Osteocyte (in vitro differentiated cells): ENCODE measurements at regions not wholly inside any gene's neighbourhood (a gene's known extent, or its start where the extent isn't known, plus 50 kb on each side); places are given as distances from the start of the nearest gene placed in this dataset.

Source experiments
- DNase-seq: peaks from one replicate; pipeline ENCODE4 v3.0.0; 2021; ENCODE audit warnings: mixed read lengths; ENCODE audit not compliant: unreplicated experiment; ENCODE audit errors: extremely low spot score
- H3K27ac Mint-ChIP-seq: one replicate; pipeline ENCODE4 v1.8.0; 2021; ENCODE audit warnings: mild to moderate bottlenecking, mixed read lengths; ENCODE audit not compliant: unreplicated experiment
- H3K27me3 Mint-ChIP-seq: one replicate; pipeline ENCODE4 v1.8.0; 2021; ENCODE audit warnings: mixed read lengths; ENCODE audit not compliant: unreplicated experiment
- H3K36me3 Mint-ChIP-seq: one replicate; pipeline ENCODE4 v1.8.0; 2021; ENCODE audit warnings: mixed read lengths; ENCODE audit not compliant: unreplicated experiment
- H3K4me1 Mint-ChIP-seq: one replicate; pipeline ENCODE4 v1.8.0; 2021; ENCODE audit warnings: mixed read lengths; ENCODE audit not compliant: unreplicated experiment
- H3K4me3 Mint-ChIP-seq: one replicate; pipeline ENCODE4 v1.8.0; 2021; ENCODE audit warnings: mild to moderate bottlenecking, moderate library complexity, mixed read lengths; ENCODE audit not compliant: unreplicated experiment
- H3K9me3 Mint-ChIP-seq: one replicate; pipeline ENCODE4 v1.8.0; 2021; ENCODE audit warnings: mixed read lengths; ENCODE audit not compliant: unreplicated experiment
- TF ChIP-seq, protein P1 (sequence below): fragments of 200-600 bp; sonication (generic); IDR thresholded peaks from 2 replicates; pipeline ENCODE4 v1.5.0; 2021; ENCODE audit warnings: antibody characterized with exemption, mild to moderate bottlenecking, moderate library complexity

DNA sequence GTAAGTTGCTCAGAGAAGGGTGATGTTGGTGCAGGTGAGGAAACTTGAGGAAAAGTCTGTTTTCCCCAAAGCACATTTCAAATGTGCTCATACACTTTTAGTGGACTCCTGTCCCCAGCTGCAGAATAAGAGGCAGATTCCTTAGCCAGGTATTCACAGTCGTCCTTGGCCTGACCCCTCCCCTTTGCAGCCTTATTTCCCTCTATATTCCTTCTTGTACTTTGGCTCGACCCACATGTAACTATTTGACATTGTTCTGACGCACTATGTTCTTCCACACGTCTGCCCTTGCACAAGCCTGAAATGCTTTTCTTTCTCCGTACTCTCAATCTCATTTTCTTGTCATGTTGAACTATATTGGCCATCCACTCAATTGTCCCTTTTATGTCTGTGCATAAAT lies 498.4 kb upstream of the USP24 start:
- no peak overlapping the region for H3K27ac Mint-ChIP-seq
- H3K9me3 Mint-ChIP-seq = no peaks in the 10 kb centered on the region
- no peaks in the 10 kb centered on the region for H3K27me3 Mint-ChIP-seq
- H3K4me1 Mint-ChIP-seq = peaks cover 39% of the 10 kb centered on the region
- H3K36me3 Mint-ChIP-seq = peaks cover 2% of the 10 kb centered on the region
- DNase-seq = no peak
- H3K4me3 Mint-ChIP-seq = no peak overlapping the region
- TF ChIP-seq, protein P1, sequence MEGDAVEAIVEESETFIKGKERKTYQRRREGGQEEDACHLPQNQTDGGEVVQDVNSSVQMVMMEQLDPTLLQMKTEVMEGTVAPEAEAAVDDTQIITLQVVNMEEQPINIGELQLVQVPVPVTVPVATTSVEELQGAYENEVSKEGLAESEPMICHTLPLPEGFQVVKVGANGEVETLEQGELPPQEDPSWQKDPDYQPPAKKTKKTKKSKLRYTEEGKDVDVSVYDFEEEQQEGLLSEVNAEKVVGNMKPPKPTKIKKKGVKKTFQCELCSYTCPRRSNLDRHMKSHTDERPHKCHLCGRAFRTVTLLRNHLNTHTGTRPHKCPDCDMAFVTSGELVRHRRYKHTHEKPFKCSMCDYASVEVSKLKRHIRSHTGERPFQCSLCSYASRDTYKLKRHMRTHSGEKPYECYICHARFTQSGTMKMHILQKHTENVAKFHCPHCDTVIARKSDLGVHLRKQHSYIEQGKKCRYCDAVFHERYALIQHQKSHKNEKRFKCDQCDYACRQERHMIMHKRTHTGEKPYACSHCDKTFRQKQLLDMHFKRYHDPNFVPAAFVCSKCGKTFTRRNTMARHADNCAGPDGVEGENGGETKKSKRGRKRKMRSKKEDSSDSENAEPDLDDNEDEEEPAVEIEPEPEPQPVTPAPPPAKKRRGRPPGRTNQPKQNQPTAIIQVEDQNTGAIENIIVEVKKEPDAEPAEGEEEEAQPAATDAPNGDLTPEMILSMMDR = no peak

DNA sequence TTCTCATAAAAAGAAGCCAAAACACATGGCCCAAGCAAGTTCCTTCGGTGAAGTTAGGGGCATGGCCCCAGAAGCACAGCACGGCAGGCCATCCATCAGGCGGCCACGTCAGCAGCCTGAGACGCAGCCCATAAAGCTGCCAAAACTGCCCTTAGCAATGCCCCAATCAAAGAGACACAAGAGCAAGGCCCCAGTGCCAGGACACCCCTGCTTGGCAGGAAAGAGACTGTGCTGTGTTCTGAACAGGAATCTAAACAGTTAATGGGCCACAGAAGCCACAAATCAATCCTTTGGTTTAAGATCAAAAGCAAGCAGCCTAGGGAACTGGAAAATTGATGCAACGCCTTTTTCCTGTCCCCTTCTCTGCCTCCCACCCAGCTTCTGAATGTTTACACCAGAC lies 497.0 kb upstream of the USP24 start:
- Mint-ChIP-seq H3K9me3 (no peaks in the 10 kb centered on the region), H3K27me3 (no peaks in the 10 kb centered on the region), H3K27ac (no peak overlapping the region), H3K4me1 (peaks cover 35% of the 10 kb centered on the region), H3K4me3 (no peak overlapping the region), H3K36me3 (peaks cover 5% of the 10 kb centered on the region)
- no peak for DNase-seq
- TF ChIP-seq, protein P1 = no peak

DNA sequence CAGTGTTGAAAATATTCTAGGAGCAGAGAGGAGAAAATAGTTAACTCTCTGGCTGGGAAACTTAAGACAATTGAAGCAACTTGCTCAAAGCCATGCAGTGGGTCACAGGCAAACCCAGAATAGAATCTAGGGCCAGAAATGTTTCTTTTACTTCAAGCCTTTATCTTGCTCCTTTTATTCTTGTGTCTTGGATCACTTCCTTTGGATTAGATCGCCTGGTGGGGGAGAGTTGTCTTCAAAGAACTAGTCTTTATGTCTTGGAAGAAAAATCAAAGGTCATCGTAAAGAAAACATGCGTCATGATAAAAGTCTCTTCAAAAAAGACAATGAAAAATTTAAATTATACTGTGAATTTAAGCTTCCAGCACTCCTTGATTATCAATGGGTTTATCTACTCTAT lies 493.6 kb upstream of the USP24 start:
- Mint-ChIP-seq H3K27ac (no peak overlapping the region), H3K27me3 (no peaks in the 10 kb centered on the region), H3K36me3 (peaks cover 4% of the 10 kb centered on the region), H3K4me1 (peaks cover 23% of the 10 kb centered on the region), H3K9me3 (peaks cover 6% of the 10 kb centered on the region), H3K4me3 (no peak overlapping the region)
- DNase-seq = no peak
- TF ChIP-seq, protein P1 = no peak

DNA sequence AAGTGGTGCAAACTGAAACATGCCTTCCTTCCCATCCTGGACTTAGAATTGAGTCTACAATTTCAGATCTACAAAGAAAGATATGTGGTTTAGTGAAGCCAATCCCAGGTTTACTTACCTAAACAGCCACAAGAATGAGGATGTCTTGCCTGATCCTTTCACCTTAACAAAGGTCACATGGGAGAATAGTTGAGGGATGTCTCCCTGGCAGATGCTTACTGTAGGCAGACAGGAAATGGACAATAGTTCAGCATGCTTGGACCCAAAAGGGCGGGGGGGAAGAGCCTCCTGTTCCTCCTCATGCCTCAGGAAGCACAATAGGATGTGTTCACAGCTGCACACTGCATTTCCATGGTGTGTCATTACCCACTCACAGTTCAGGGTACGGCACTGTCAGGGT lies 492.7 kb upstream of the USP24 start:
- TF ChIP-seq, protein P1 = no peak
- Mint-ChIP-seq H3K4me3 (no peak overlapping the region), H3K27ac (no peak overlapping the region), H3K36me3 (peaks cover 4% of the 10 kb centered on the region), H3K9me3 (peaks cover 6% of the 10 kb centered on the region), H3K4me1 (peaks cover 33% of the 10 kb centered on the region), H3K27me3 (no peaks in the 10 kb centered on the region)
- DNase-seq = no peak

DNA sequence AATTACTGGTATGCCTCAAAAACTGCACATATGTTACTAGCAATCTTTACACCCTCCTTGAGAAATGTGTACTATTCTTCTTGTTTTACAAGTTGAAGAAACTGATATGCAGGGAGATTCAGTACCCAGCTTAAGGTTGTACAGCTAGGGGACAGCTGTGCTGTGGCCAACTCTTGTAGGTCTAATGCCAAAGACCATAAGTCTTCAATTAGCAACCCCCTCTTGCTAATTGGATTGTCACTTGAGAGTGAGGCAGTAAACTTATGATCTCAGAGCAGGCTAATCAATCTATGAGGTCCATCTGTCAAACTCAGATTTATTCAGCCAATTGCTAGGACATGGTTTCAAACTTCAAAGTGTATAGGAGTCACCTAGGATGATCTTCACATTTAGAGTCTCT lies 492.0 kb upstream of the USP24 start:
- Mint-ChIP-seq H3K27me3 (no peaks in the 10 kb centered on the region), H3K9me3 (peaks cover 6% of the 10 kb centered on the region), H3K4me1 (peaks cover 36% of the 10 kb centered on the region), H3K36me3 (peaks cover 4% of the 10 kb centered on the region), H3K27ac (no peak overlapping the region), H3K4me3 (no peak overlapping the region)
- DNase-seq = no peak
- TF ChIP-seq, protein P1 = no peak
